ENCODE measurements at regions not wholly inside any gene's neighbourhood (a gene's known extent, or its start where the extent isn't known, plus 50 kb on each side); places are given as distances from the start of the nearest gene placed in this dataset.

DNA sequence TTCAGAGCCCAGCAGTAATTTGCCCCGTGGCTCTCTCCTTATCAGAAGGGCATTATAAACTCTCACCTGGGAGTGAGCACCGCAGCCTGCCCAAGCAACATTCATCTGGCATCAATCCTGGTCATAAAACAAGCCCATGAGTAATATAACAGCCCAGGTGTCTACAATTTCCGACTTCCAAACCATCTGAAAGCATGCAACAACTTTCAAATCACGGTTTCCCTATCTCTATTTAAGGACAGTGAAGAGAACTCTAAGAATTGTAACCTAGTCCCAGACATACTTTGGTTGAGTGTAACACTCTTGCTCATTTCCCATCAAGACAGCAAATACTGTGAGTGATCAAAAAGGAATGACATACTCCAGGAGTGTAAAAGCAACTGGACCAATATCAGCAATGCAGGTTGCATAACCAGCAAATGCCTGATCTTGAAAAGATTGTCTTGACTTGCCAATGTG lies 487.4 kb upstream of the SOX9 start:
- DNase-seq (ENCODE audit: low read depth, low spot score) (peak; percentile 92), FAIRE-seq (peak; percentile 98)
- Histone ChIP-seq H3K4me3 (ENCODE audit: control insufficient read depth in 2 of 3, extremely low read depth in 1 of 3, insufficient read depth in 2 of 3, low read depth in 1 of 3, low read length in 3 of 3) (peak overlapping the region in 2 of 3 experiments; percentile 22 to 41), H3K27ac (ENCODE audit: control insufficient read depth, insufficient read depth, low read length) (peak overlapping the region; percentile 65), H3K9ac (ENCODE audit: control insufficient read depth, extremely low read depth, insufficient read depth, low read length) (no peak overlapping the region), H3K27me3 (ENCODE audit: control insufficient read depth, extremely low read depth, insufficient read depth, low read length) (no peaks in the 10 kb centered on the region), H3K36me3 (ENCODE audit: control insufficient read depth in 2 of 2, extremely low read depth in 1 of 2, insufficient read depth in 2 of 2, low read length in 2 of 2) (no peaks in the 10 kb centered on the region), H4K20me1 (ENCODE audit: control insufficient read depth, extremely low read depth, insufficient read depth, low read length) (no peaks in the 10 kb centered on the region), H2AFZ (ENCODE audit: control insufficient read depth, low read length) (no peak overlapping the region), H3K9me1 (ENCODE audit: control insufficient read depth, extremely low read depth, insufficient read depth, low read length) (no peaks in the 10 kb centered on the region), H3K79me2 (ENCODE audit: control insufficient read depth, insufficient read depth, low read length) (no peaks in the 10 kb centered on the region), H3K4me1 (ENCODE audit: control insufficient read depth, extremely low read depth, insufficient read depth, low read length) (peaks cover 43% of the 10 kb centered on the region), H3K9me3 (ENCODE audit: control insufficient read depth, low read depth, low read length) (peaks cover 5% of the 10 kb centered on the region), H3K4me2 (ENCODE audit: control insufficient read depth, extremely low read depth, insufficient read depth, low read depth, low read length) (peak overlapping the region; percentile 72)
- TF ChIP-seq EZH2 (IDR thresholded peaks at IDR 0.05; ENCODE audit: low read length) (no peak), CTCF (optimal IDR thresholded peaks at IDR 0.05 in 1 of 3, IDR thresholded peaks at IDR 0.05 in 1 of 3, conservative IDR thresholded peaks at IDR 0.05 in 1 of 3; ENCODE audit: extremely low read depth in 1 of 3, insufficient read depth in 2 of 3, low read length in 3 of 3) (peak in 2 of 3 experiments; percentile 6 to 16)
- dilution Hi-C loops (cut with MboI; ENCODE audit: extremely low pct_ligation_motif_present, low sequenced_read_pairs) = no loop called here

DNA sequence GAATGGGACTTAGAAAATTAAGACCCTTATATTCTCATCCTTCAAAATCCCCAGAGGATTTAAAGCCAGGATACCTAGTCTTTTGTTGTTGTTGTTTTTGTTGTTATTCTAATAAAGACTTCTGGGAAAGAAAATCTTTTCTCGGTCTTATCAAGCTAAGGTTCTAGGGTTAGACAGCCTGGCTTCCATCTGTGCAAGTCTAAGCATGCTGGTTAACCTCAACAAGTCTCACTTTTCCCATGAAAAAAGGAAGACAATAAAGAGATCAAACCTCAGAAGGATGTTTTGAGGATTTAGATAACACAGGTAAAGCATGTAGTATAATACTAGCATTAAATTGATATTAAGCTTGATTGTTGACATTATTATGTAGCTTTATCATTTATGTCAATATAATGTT lies 486.4 kb upstream of the SOX9 start:
- Histone ChIP-seq H3K4me1 (ENCODE audit: control insufficient read depth, extremely low read depth, insufficient read depth, low read length) (peaks cover 43% of the 10 kb centered on the region), H3K4me3 (ENCODE audit: control insufficient read depth in 2 of 3, extremely low read depth in 1 of 3, insufficient read depth in 2 of 3, low read depth in 1 of 3, low read length in 3 of 3) (peak overlapping the region in 2 of 3 experiments; percentile 6 to 15), H2AFZ (ENCODE audit: control insufficient read depth, low read length) (no peak overlapping the region), H3K36me3 (ENCODE audit: control insufficient read depth in 2 of 2, extremely low read depth in 1 of 2, insufficient read depth in 2 of 2, low read length in 2 of 2) (no peaks in the 10 kb centered on the region), H3K27me3 (ENCODE audit: control insufficient read depth, extremely low read depth, insufficient read depth, low read length) (no peaks in the 10 kb centered on the region), H3K9me3 (ENCODE audit: control insufficient read depth, low read depth, low read length) (peaks cover 5% of the 10 kb centered on the region), H4K20me1 (ENCODE audit: control insufficient read depth, extremely low read depth, insufficient read depth, low read length) (no peaks in the 10 kb centered on the region), H3K9ac (ENCODE audit: control insufficient read depth, extremely low read depth, insufficient read depth, low read length) (no peak overlapping the region), H3K9me1 (ENCODE audit: control insufficient read depth, extremely low read depth, insufficient read depth, low read length) (no peaks in the 10 kb centered on the region), H3K27ac (ENCODE audit: control insufficient read depth, insufficient read depth, low read length) (peak overlapping the region; percentile 65), H3K4me2 (ENCODE audit: control insufficient read depth, extremely low read depth, insufficient read depth, low read depth, low read length) (peak overlapping the region; percentile 65), H3K79me2 (ENCODE audit: control insufficient read depth, insufficient read depth, low read length) (no peaks in the 10 kb centered on the region)
- DNase-seq (ENCODE audit: low read depth, low spot score) = no peak
- dilution Hi-C loops (cut with MboI; ENCODE audit: extremely low pct_ligation_motif_present, low sequenced_read_pairs) = no loop called here
- FAIRE-seq = peak; percentile 87
- TF ChIP-seq CTCF (optimal IDR thresholded peaks at IDR 0.05 in 1 of 3, IDR thresholded peaks at IDR 0.05 in 1 of 3, conservative IDR thresholded peaks at IDR 0.05 in 1 of 3; ENCODE audit: extremely low read depth in 1 of 3, insufficient read depth in 2 of 3, low read length in 3 of 3) = no peak
- TF ChIP-seq EZH2 (IDR thresholded peaks at IDR 0.05; ENCODE audit: low read length) = no peak

All from keratinocyte (primary cell).